HEK293 (cell line): ENCODE measurements at regions not wholly inside any gene's neighbourhood (a gene's known extent, or its start where the extent isn't known, plus 50 kb on each side); places are given as distances from the start of the nearest gene placed in this dataset.
A peak's percentile ranks its signal among the peaks of the same experiment; 100 is the strongest.

Experiments used
- CTCF ChIA-PET: fragments of 350-600 bp; formaldehyde crosslinking; extraction: SDS; loops from one replicate; lab custom pipeline; 2021; ENCODE audit warnings: antibody characterized with exemption; lab: Yijun Ruan, JAX
- POLR2A ChIA-PET: fragments of 300-600 bp; formaldehyde crosslinking; extraction: SDS; loops from one replicate; lab custom pipeline; 2020; ENCODE audit warnings: antibody characterized with exemption, inconsistent platforms; lab: Yijun Ruan, JAX
- H3K27ac ChIP-seq: fragments of 200-500 bp; sonication (Bioruptor generic); 2 replicates; pipeline ENCODE4 v1.5.1; 2014; ENCODE audit warnings: low read depth, low read length, control low read depth, inconsistent platforms; ENCODE audit errors: extremely low read depth
- H3K36me3 ChIP-seq, 2 experiments: fragments of 200-500 bp in 1 of 2; sonication (Bioruptor generic) in 1 of 2; 1 replicate in 1 of 2; 2 replicates in 1 of 2; pipeline ENCODE4 v1.5.1; 2014 to 2017; ENCODE audit warnings: inconsistent platforms in 2 of 2, low read length in 2 of 2; ENCODE audit not compliant: control insufficient read depth in 2 of 2, insufficient read depth in 1 of 2
- H3K4me1 ChIP-seq: fragments of 200-500 bp; sonication (Bioruptor generic); 2 replicates; pipeline ENCODE4 v1.5.1; 2014; ENCODE audit warnings: mild to moderate bottlenecking, low read length, inconsistent platforms; ENCODE audit not compliant: control insufficient read depth, insufficient read depth
- H3K4me3 ChIP-seq: 2 replicates; pipeline ENCODE4 v1.5.1; 2011; ENCODE audit warnings: low read depth, mild to moderate bottlenecking, control low read depth, low read length, moderate library complexity
- H3K9me3 ChIP-seq: fragments of 200-500 bp; sonication (Bioruptor generic); 2 replicates; pipeline ENCODE4 v1.5.1; 2014; ENCODE audit warnings: low read depth, low read length, inconsistent platforms; ENCODE audit not compliant: control insufficient read depth, insufficient read depth
- BCL11A ChIP-seq: fragments of 450-650 bp; formaldehyde crosslinking; IDR thresholded peaks from 2 replicates; pipeline ENCODE4 v1.5.1; 2016; ENCODE audit warnings: low read depth, missing biosample characterization, missing genetic modification characterization
- FEZF1 ChIP-seq: fragments of 450-650 bp; formaldehyde crosslinking; IDR thresholded peaks from 2 replicates; pipeline ENCODE4 v1.5.1; 2016; ENCODE audit warnings: missing biosample characterization, missing genetic modification characterization
- KLF10 ChIP-seq: fragments of 450-650 bp; IDR thresholded peaks from 2 replicates; pipeline ENCODE4 v1.5.1; 2018; ENCODE audit warnings: missing biosample characterization, mild to moderate bottlenecking, missing genetic modification characterization
- MEIS1 ChIP-seq: sonication (generic); formaldehyde crosslinking; IDR thresholded peaks from 2 replicates; pipeline ENCODE4 v1.8.1; 2022; ENCODE audit warnings: missing genetic modification reagents, mild to moderate bottlenecking, borderline replicate concordance
- OVOL3 ChIP-seq: fragments of 450-650 bp; formaldehyde crosslinking; IDR thresholded peaks from 2 replicates; pipeline ENCODE4 v1.5.1; 2016; ENCODE audit warnings: missing biosample characterization, missing genetic modification characterization
- REST ChIP-seq: fragments of 450-650 bp; formaldehyde crosslinking; IDR thresholded peaks from 2 replicates; pipeline ENCODE4 v1.5.1; 2016; ENCODE audit warnings: missing biosample characterization, missing genetic modification characterization
- SETDB1 ChIP-seq: IDR thresholded peaks from one replicate; pipeline ENCODE4 v1.6.1; 2017; ENCODE audit warnings: mild to moderate bottlenecking, low read length, moderate library complexity, mixed read lengths; ENCODE audit not compliant: insufficient read length
- TCF7L2 ChIP-seq: IDR thresholded peaks from 2 replicates; pipeline ENCODE4 v1.6.1; 2011; ENCODE audit warnings: low read depth, mild to moderate bottlenecking, inconsistent platforms, low read length, moderate library complexity, borderline replicate concordance
- TRIM28 ChIP-seq: IDR thresholded peaks from 2 replicates; pipeline ENCODE4 v1.6.1; 2011; ENCODE audit warnings: low read length, control low read depth, borderline replicate concordance
- ZFHX2 ChIP-seq: fragments of 450-650 bp; formaldehyde crosslinking; conservative IDR thresholded peaks from 2 replicates; pipeline ENCODE4 v1.5.1; 2016; ENCODE audit warnings: missing biosample characterization, missing genetic modification characterization
- ZNF155 ChIP-seq: fragments of 450-650 bp; formaldehyde crosslinking; IDR thresholded peaks from 2 replicates; pipeline ENCODE4 v1.5.1; 2016; ENCODE audit warnings: missing biosample characterization, missing genetic modification characterization
- ZNF214 ChIP-seq: fragments of 450-650 bp; formaldehyde crosslinking; IDR thresholded peaks from 2 replicates; pipeline ENCODE4 v1.5.1; 2017; ENCODE audit warnings: missing biosample characterization, mild to moderate bottlenecking, missing genetic modification characterization, borderline replicate concordance
- ZNF223 ChIP-seq: fragments of 450-650 bp; formaldehyde crosslinking; IDR thresholded peaks from 2 replicates; pipeline ENCODE4 v1.5.1; 2016; ENCODE audit warnings: missing biosample characterization, missing genetic modification characterization
- ZNF324 ChIP-seq: fragments of 450-650 bp; formaldehyde crosslinking; IDR thresholded peaks from 2 replicates; pipeline ENCODE4 v1.5.1; 2016; ENCODE audit warnings: missing biosample characterization, missing genetic modification characterization
- ZNF391 ChIP-seq: fragments of 450-650 bp; formaldehyde crosslinking; IDR thresholded peaks from 2 replicates; pipeline ENCODE4 v1.5.1; 2016; ENCODE audit warnings: low read depth, missing biosample characterization, missing genetic modification characterization, borderline replicate concordance
- ZNF416 ChIP-seq: fragments of 450-650 bp; formaldehyde crosslinking; IDR thresholded peaks from 2 replicates; pipeline ENCODE4 v1.5.1; 2016; ENCODE audit warnings: missing biosample characterization, missing genetic modification characterization
- ZNF426 ChIP-seq: fragments of 450-650 bp; formaldehyde crosslinking; IDR thresholded peaks from 2 replicates; pipeline ENCODE4 v1.5.1; 2017; ENCODE audit warnings: missing biosample characterization, missing genetic modification characterization, mild to moderate bottlenecking, inconsistent platforms, moderate library complexity
- ZNF433 ChIP-seq: fragments of 450-650 bp; formaldehyde crosslinking; IDR thresholded peaks from 2 replicates; pipeline ENCODE4 v1.5.1; 2016; ENCODE audit warnings: missing biosample characterization, missing genetic modification characterization, low read depth
- ZNF626 ChIP-seq: fragments of 450-650 bp; sonication (Bioruptor Pico); formaldehyde crosslinking; IDR thresholded peaks from 2 replicates; pipeline ENCODE4 v1.5.1; 2018; ENCODE audit warnings: missing biosample characterization, missing genetic modification characterization, inconsistent platforms
- ZNF677 ChIP-seq: fragments of 450-650 bp; IDR thresholded peaks from 2 replicates; pipeline ENCODE4 v1.5.0; 2018; ENCODE audit warnings: missing biosample characterization, mild to moderate bottlenecking, missing genetic modification characterization, moderate library complexity

GRCh38 chr1:78759881-78760280, 110.2 kb downstream of the IFI44 start:
- Histone ChIP-seq H3K4me3 (no peak overlapping the region), H3K9me3 (no peaks in the 10 kb centered on the region), H3K36me3 (no peaks in the 10 kb centered on the region), H3K27ac (no peak overlapping the region), H3K4me1 (no peaks in the 10 kb centered on the region)
- TF ChIP-seq KLF10 (tag by site-specific recombination) (no peak), REST (tag by site-specific recombination) (no peak), ZNF324 (tag by site-specific recombination) (no peak), BCL11A (no peak), ZNF677 (tag by site-specific recombination) (no peak), ZNF155 (tag by site-specific recombination) (no peak), OVOL3 (tag by site-specific recombination) (no peak), ZNF223 (no peak)
- CTCF ChIA-PET: interaction anchor here (0.6 to 1.0 kb wide), 4 partner anchors 46 to 604 kb away, joined by 3 read pairs; no protein-coding TSS in a partner anchor
- POLR2A ChIA-PET: no interaction called here

- CTCF ChIA-PET: no interaction called here
- Histone ChIP-seq H3K4me3 (no peak overlapping the region), H3K4me1 (no peaks in the 10 kb centered on the region), H3K36me3 (no peaks in the 10 kb centered on the region), H3K27ac (no peak overlapping the region), H3K9me3 (no peaks in the 10 kb centered on the region)
- TF ChIP-seq ZNF416 (tag by site-specific recombination) (no peak), ZFHX2 (tag by site-specific recombination) (no peak), ZNF433 (tag by site-specific recombination) (no peak), ZNF626 (no peak), ZNF426 (no peak), ZNF214 (tag by site-specific recombination) (peak; percentile 55; the same call in 1 of the 2 replicates), TCF7L2 (no peak), FEZF1 (tag by site-specific recombination) (0 out of 2 replicates have a peak, but pooled peaks have one; percentile 7), MEIS1 (CRISPR knock-in tag) (no peak)
- POLR2A ChIA-PET: no interaction called here
Observed at GRCh38 chr1:78760858-78761257, 111.2 kb downstream of the IFI44 start.

GRCh38 chr1:78762113-78762512, 112.5 kb downstream of the IFI44 start:
- Histone ChIP-seq H3K9me3 (no peaks in the 10 kb centered on the region), H3K27ac (no peak overlapping the region), H3K36me3 (no peaks in the 10 kb centered on the region), H3K4me1 (no peaks in the 10 kb centered on the region), H3K4me3 (no peak overlapping the region)
- no peak for TF ChIP-seq ZNF223
- CTCF ChIA-PET: no interaction called here
- POLR2A ChIA-PET: no interaction called here

- Histone ChIP-seq H3K27ac (no peak overlapping the region), H3K36me3 (no peaks in the 10 kb centered on the region), H3K4me1 (no peaks in the 10 kb centered on the region), H3K4me3 (no peak overlapping the region), H3K9me3 (no peaks in the 10 kb centered on the region)
- TF ChIP-seq ZNF391: no peak
- peak; percentile 89 for TF ChIP-seq SETDB1
- TF ChIP-seq TRIM28: peak; percentile 51; the same call in 1 of the 2 replicates
- ChIA-PET POLR2A (no interaction called here), CTCF (no interaction called here)
Observed at GRCh38 chr1:78765489-78765888, 115.9 kb downstream of the IFI44 start.
